Type B pancreatic cell (in vitro differentiated cells): ENCODE measurements at regions not wholly inside any gene's neighbourhood (a gene's known extent, or its start where the extent isn't known, plus 50 kb on each side); places are given as distances from the start of the nearest gene placed in this dataset.

Experiments used
- DNase-seq: peaks from one replicate; pipeline ENCODE4 v3.0.0; 2021; ENCODE audit warnings: mixed read lengths; ENCODE audit not compliant: unreplicated experiment; ENCODE audit errors: extremely low spot score
- H3K27ac Mint-ChIP-seq: 2 replicates; pipeline ENCODE4 v1.8.0; 2021; ENCODE audit warnings: mild to moderate bottlenecking, mixed read lengths
- H3K27me3 Mint-ChIP-seq: 2 replicates; pipeline ENCODE4 v1.8.0; 2021; ENCODE audit warnings: mixed read lengths
- H3K36me3 Mint-ChIP-seq: 2 replicates; pipeline ENCODE4 v1.8.0; 2021; ENCODE audit warnings: mixed read lengths
- H3K4me1 Mint-ChIP-seq: one replicate; pipeline ENCODE4 v1.8.0; 2021; ENCODE audit warnings: mixed read lengths; ENCODE audit not compliant: unreplicated experiment
- H3K4me3 Mint-ChIP-seq: 2 replicates; pipeline ENCODE4 v1.8.0; 2021; ENCODE audit warnings: mild to moderate bottlenecking, mixed read lengths
- H3K9me3 Mint-ChIP-seq: 2 replicates; pipeline ENCODE4 v1.8.0; 2021; ENCODE audit warnings: mixed read lengths
- CTCF ChIP-seq: fragments of 200-600 bp; sonication (generic); conservative IDR thresholded peaks from 2 replicates; pipeline ENCODE4 v1.5.0; 2021; ENCODE audit warnings: antibody characterized with exemption, mild to moderate bottlenecking

DNA sequence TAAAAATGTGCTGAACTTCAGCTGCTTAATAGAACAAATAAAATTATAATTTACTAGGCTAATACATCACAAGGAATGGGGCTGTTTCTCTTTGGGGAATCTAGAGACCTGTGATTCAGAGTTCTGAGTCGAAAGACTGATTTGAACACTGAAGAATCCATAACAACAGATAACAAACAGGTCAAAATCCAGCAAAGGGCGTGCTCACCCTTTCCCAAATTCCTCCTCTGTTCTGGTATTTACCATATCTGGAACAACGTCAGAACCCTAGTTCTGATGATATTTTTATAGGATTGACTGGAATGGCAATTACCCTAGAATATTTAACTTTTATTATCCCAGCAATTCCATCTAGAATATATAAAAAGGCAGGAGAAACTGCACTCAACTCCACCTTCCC lies 66.0 kb upstream of the ITGA6 start:
- TF ChIP-seq CTCF, result no peak
- peaks cover 4% of the 10 kb centered on the region for H3K27me3 Mint-ChIP-seq
- peaks cover 4% of the 10 kb centered on the region for H3K9me3 Mint-ChIP-seq
- H3K4me3 Mint-ChIP-seq, result no peak overlapping the region
- H3K36me3 Mint-ChIP-seq, result no peaks in the 10 kb centered on the region
- no peak for DNase-seq
- H3K27ac Mint-ChIP-seq, result no peak overlapping the region
- H3K4me1 Mint-ChIP-seq, result no peaks in the 10 kb centered on the region

GRCh38 chr2:172361840-172362239 lies 65.5 kb upstream of the ITGA6 start:
- H3K4me3 Mint-ChIP-seq, result no peak overlapping the region
- no peaks in the 10 kb centered on the region for H3K4me1 Mint-ChIP-seq
- TF ChIP-seq CTCF, result no peak
- no peak overlapping the region for H3K27ac Mint-ChIP-seq
- H3K36me3 Mint-ChIP-seq, result no peaks in the 10 kb centered on the region
- H3K27me3 Mint-ChIP-seq, result peaks cover 4% of the 10 kb centered on the region
- peaks cover 4% of the 10 kb centered on the region for H3K9me3 Mint-ChIP-seq
- DNase-seq, result no peak

- no peaks in the 10 kb centered on the region for H3K36me3 Mint-ChIP-seq
- no peak for TF ChIP-seq CTCF
- peaks cover 4% of the 10 kb centered on the region for H3K27me3 Mint-ChIP-seq
- H3K9me3 Mint-ChIP-seq, result peaks cover 13% of the 10 kb centered on the region
- no peak overlapping the region for H3K4me3 Mint-ChIP-seq
- H3K4me1 Mint-ChIP-seq, result no peaks in the 10 kb centered on the region
- no peak overlapping the region for H3K27ac Mint-ChIP-seq
- no peak for DNase-seq
Measured at GRCh38 chr2:172364261-172364660, 63.1 kb upstream of the ITGA6 start.

DNA sequence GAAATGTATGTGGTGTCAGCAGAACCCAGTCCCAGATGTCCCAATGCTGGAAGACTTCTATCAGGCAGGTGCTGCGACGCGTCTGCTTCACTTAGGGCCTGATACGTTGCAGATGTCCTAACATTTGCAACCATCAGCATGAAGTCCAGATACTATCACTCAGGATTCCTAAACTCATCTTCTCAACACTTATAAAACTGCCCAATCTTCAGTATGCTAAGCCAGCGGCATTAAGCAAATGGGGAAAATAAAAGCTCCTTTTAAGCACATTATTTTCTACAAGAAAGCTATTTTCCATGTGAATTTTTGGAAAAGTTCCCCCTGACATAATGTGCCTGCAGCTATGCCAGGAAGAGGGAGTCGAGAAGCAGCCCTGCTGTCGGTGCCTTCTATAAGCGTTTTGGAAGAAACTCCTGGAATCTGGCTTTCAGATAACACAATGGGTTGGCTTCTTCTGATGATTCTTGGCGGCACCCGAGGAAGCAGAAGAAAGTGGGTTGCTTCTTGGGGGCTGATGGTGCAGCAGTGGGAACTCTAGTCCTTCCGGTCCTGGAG lies 60.7 kb upstream of the ITGA6 start:
- DNase-seq, result no peak
- Mint-ChIP-seq H3K4me1 (no peaks in the 10 kb centered on the region), H3K36me3 (peaks cover 4% of the 10 kb centered on the region), H3K27ac (no peak overlapping the region), H3K4me3 (no peak overlapping the region), H3K9me3 (peaks cover 22% of the 10 kb centered on the region), H3K27me3 (peaks cover 4% of the 10 kb centered on the region)
- no peak for TF ChIP-seq CTCF

- DNase-seq, result no peak
- H3K27me3 Mint-ChIP-seq, result peaks cover 6% of the 10 kb centered on the region
Measured at GRCh38 chr2:172370821-172371455, 56.4 kb upstream of the ITGA6 start.

More at GRCh38 chr2:172370821-172371455, 56.4 kb upstream of the ITGA6 start:
- TF ChIP-seq CTCF, result no peak
- peaks cover 18% of the 10 kb centered on the region for H3K9me3 Mint-ChIP-seq
- H3K36me3 Mint-ChIP-seq, result peaks cover 4% of the 10 kb centered on the region
- H3K4me1 Mint-ChIP-seq, result peaks cover 8% of the 10 kb centered on the region
- no peak overlapping the region for H3K4me3 Mint-ChIP-seq
- H3K27ac Mint-ChIP-seq, result no peak overlapping the region
